ENCODE measurements at regions not wholly inside any gene's neighbourhood (a gene's known extent, or its start where the extent isn't known, plus 50 kb on each side); places are given as distances from the start of the nearest gene placed in this dataset.
"Not testable (repeated sequence)": the region's sequence is repeated elsewhere in the genome, so short reads cannot be mapped to it uniquely, and the experiment has no call there.

GRCh38 chr7:142564125-142564524, 185.1 kb upstream of the PRSS1 start:
- not testable (repeated sequence) for TF ChIP-seq POLR2AphosphoS5 (IDR thresholded peaks at IDR 0.05; ENCODE audit: borderline replicate concordance, low read depth, low read length); EZH2 (IDR thresholded peaks at IDR 0.05)

All from SK-N-MC (cell line).